GM18505 (cell line): ENCODE measurements at regions not wholly inside any gene's neighbourhood (a gene's known extent, or its start where the extent isn't known, plus 50 kb on each side); places are given as distances from the start of the nearest gene placed in this dataset.
"Not testable (repeated sequence)": the region's sequence is repeated elsewhere in the genome, so short reads cannot be mapped to it uniquely, and the experiment has no call there.

Experiments
- ATAC-seq: cut with Tn5 transposase; IDR thresholded peaks from one replicate; pipeline ENCODE4 v1.9.1; 2021; ENCODE audit not compliant: unreplicated experiment
- POLR2A ChIP-seq: IDR thresholded peaks from 4 replicates; pipeline ENCODE4 v1.6.1; 2011; ENCODE audit warnings: borderline replicate concordance; ENCODE audit not compliant: insufficient read depth, insufficient read length; ENCODE audit errors: extremely low read depth

- TF ChIP-seq POLR2A: no peak
- no peak for ATAC-seq
Observed at GRCh38 chr2:65919550-65920188, 487.3 kb upstream of the SPRED2 start.

- TF ChIP-seq POLR2A: no peak
- ATAC-seq: no peak
Observed at GRCh38 chr2:65918760-65919187, 486.4 kb upstream of the SPRED2 start.

GRCh38 chr2:65917986-65918385 lies 485.6 kb upstream of the SPRED2 start:
- TF ChIP-seq POLR2A: no peak
- ATAC-seq: no peak

- no peak for ATAC-seq
- TF ChIP-seq POLR2A: no peak
Observed at GRCh38 chr2:65916785-65917295, 484.4 kb upstream of the SPRED2 start.

GRCh38 chr2:65916177-65916576 lies 483.8 kb upstream of the SPRED2 start:
- no peak for TF ChIP-seq POLR2A
- no peak for ATAC-seq

- no peak for ATAC-seq
- no peak for TF ChIP-seq POLR2A
Observed at GRCh38 chr2:65915273-65915672, 482.9 kb upstream of the SPRED2 start.

GRCh38 chr2:65914244-65914786 lies 481.9 kb upstream of the SPRED2 start:
- TF ChIP-seq POLR2A: no peak
- ATAC-seq: no peak

- ATAC-seq: no peak
- no peak for TF ChIP-seq POLR2A
Observed at GRCh38 chr2:65913813-65914212, 481.4 kb upstream of the SPRED2 start.

- no peak for ATAC-seq
- no peak for TF ChIP-seq POLR2A
Observed at GRCh38 chr2:65901756-65902155, 469.4 kb upstream of the SPRED2 start.

GRCh38 chr2:65896446-65896845 lies 464.0 kb upstream of the SPRED2 start:
- no peak for TF ChIP-seq POLR2A
- no peak for ATAC-seq

GRCh38 chr2:65890131-65890530 lies 457.7 kb upstream of the SPRED2 start:
- not testable (repeated sequence) for ATAC-seq

- no peak for ATAC-seq
- TF ChIP-seq POLR2A: no peak
Observed at GRCh38 chr2:65885266-65885665, 452.9 kb upstream of the SPRED2 start.

GRCh38 chr2:65881592-65881991 lies 449.2 kb upstream of the SPRED2 start:
- no peak for TF ChIP-seq POLR2A
- ATAC-seq: no peak

- no peak for ATAC-seq
Observed at GRCh38 chr2:65880436-65880835, 448.0 kb upstream of the SPRED2 start.

GRCh38 chr2:65878011-65878340 lies 445.6 kb upstream of the SPRED2 start:
- ATAC-seq: no peak
- no peak for TF ChIP-seq POLR2A

More at GRCh38 chr2:65880436-65880835, 448.0 kb upstream of the SPRED2 start:
- TF ChIP-seq POLR2A: no peak
